ENCODE measurements at regions not wholly inside any gene's neighbourhood (a gene's known extent, or its start where the extent isn't known, plus 50 kb on each side); places are given as distances from the start of the nearest gene placed in this dataset.
"Not testable (repeated sequence)": the region's sequence is repeated elsewhere in the genome, so short reads cannot be mapped to it uniquely, and the experiment has no call there.

- no peak for DNase-seq (ENCODE audit: low spot score)
Observed at GRCh38 chr14:37994846-37995372, 212.8 kb upstream of the SSTR1 start.

GRCh38 chr14:37997017-37997416 is 210.7 kb upstream of the SSTR1 start:
- DNase-seq (ENCODE audit: low spot score), result no peak

- no peak for DNase-seq (ENCODE audit: low spot score)
Observed at GRCh38 chr14:38000340-38000739, 207.4 kb upstream of the SSTR1 start.

- DNase-seq (ENCODE audit: low spot score), result no peak
Observed at GRCh38 chr14:38001501-38001900, 206.2 kb upstream of the SSTR1 start.

- DNase-seq (ENCODE audit: low spot score), result no peak
Observed at GRCh38 chr14:38003746-38004609, 203.7 kb upstream of the SSTR1 start.

- no peak for DNase-seq (ENCODE audit: low spot score)
Observed at GRCh38 chr14:38004610-38004879, 203.2 kb upstream of the SSTR1 start.

- DNase-seq (ENCODE audit: low spot score), result peak; percentile 7
Observed at GRCh38 chr14:38011156-38011555, 196.5 kb upstream of the SSTR1 start.

- no peak for DNase-seq (ENCODE audit: low spot score)
Observed at GRCh38 chr14:38012056-38012455, 195.6 kb upstream of the SSTR1 start.

GRCh38 chr14:38016497-38016896 is 191.2 kb upstream of the SSTR1 start:
- DNase-seq (ENCODE audit: low spot score), result no peak

- DNase-seq (ENCODE audit: low spot score), result no peak
Observed at GRCh38 chr14:38021861-38022260, 185.8 kb upstream of the SSTR1 start.

GRCh38 chr14:38022775-38023174 is 184.9 kb upstream of the SSTR1 start:
- DNase-seq (ENCODE audit: low spot score), result no peak

- DNase-seq (ENCODE audit: low spot score), result no peak
Observed at GRCh38 chr14:38038171-38038570, 169.5 kb upstream of the SSTR1 start.

GRCh38 chr14:38038986-38039385 is 168.7 kb upstream of the SSTR1 start:
- DNase-seq (ENCODE audit: low spot score), result no peak

- DNase-seq (ENCODE audit: low spot score), result peak; percentile 61
Observed at GRCh38 chr14:38039496-38039895, 168.2 kb upstream of the SSTR1 start.

- no peak for DNase-seq (ENCODE audit: low spot score)
Observed at GRCh38 chr14:38040411-38040810, 167.3 kb upstream of the SSTR1 start.

GRCh38 chr14:38042322-38042721 is 165.4 kb upstream of the SSTR1 start:
- DNase-seq (ENCODE audit: low spot score), result peak; percentile 80

GRCh38 chr14:38044710-38045109 is 163.0 kb upstream of the SSTR1 start:
- DNase-seq (ENCODE audit: low spot score), result no peak

GRCh38 chr14:38045461-38045860 is 162.2 kb upstream of the SSTR1 start:
- no peak for DNase-seq (ENCODE audit: low spot score)

- DNase-seq (ENCODE audit: low spot score), result no peak
Observed at GRCh38 chr14:38046160-38046559, 161.5 kb upstream of the SSTR1 start.

- DNase-seq (ENCODE audit: low spot score), result no peak
Observed at GRCh38 chr14:38047195-38047902, 160.4 kb upstream of the SSTR1 start.

- no peak for DNase-seq (ENCODE audit: low spot score)
Observed at GRCh38 chr14:38053666-38054065, 154.0 kb upstream of the SSTR1 start.

GRCh38 chr14:38056270-38056669 is 151.4 kb upstream of the SSTR1 start:
- DNase-seq (ENCODE audit: low spot score), result no peak

GRCh38 chr14:38062223-38062622 is 145.5 kb upstream of the SSTR1 start:
- not testable (repeated sequence) for DNase-seq (ENCODE audit: low spot score)
